NOMO-1 (cell line): ENCODE measurements at regions not wholly inside any gene's neighbourhood (a gene's known extent, or its start where the extent isn't known, plus 50 kb on each side); places are given as distances from the start of the nearest gene placed in this dataset.

Experiments
- DNase-seq, 2 experiments: peaks; one replicate each; lab custom pipeline; 2025; ENCODE audit not compliant: unreplicated experiment in 2 of 2; lab: John Stamatoyannopoulos, UW

GRCh38 chr5:93886917-93887361 is 145.5 kb upstream of the POU5F2 start:
- peak in 1 of 2 experiments; percentile 7 for DNase-seq

GRCh38 chr5:93886098-93886806 is 144.9 kb upstream of the POU5F2 start:
- DNase-seq = no peak

GRCh38 chr5:93884254-93884653 is 142.9 kb upstream of the POU5F2 start:
- DNase-seq = no peak

GRCh38 chr5:93883459-93883858 is 142.1 kb upstream of the POU5F2 start:
- DNase-seq = no peak

- no peak for DNase-seq
Observed at GRCh38 chr5:93875693-93876092, 134.3 kb upstream of the POU5F2 start.

GRCh38 chr5:93874491-93874890 is 133.1 kb upstream of the POU5F2 start:
- no peak for DNase-seq

- DNase-seq = no peak
Observed at GRCh38 chr5:93874080-93874479, 132.7 kb upstream of the POU5F2 start.

GRCh38 chr5:93873211-93873736 is 131.9 kb upstream of the POU5F2 start:
- no peak for DNase-seq

- no peak for DNase-seq
Observed at GRCh38 chr5:93870649-93871048, 129.2 kb upstream of the POU5F2 start.

GRCh38 chr5:93868851-93869250 is 127.5 kb upstream of the POU5F2 start:
- DNase-seq = no peak

GRCh38 chr5:93850311-93850710 is 108.9 kb upstream of the POU5F2 start:
- DNase-seq = no peak

GRCh38 chr5:93845376-93845775 is 104.0 kb upstream of the POU5F2 start:
- no peak for DNase-seq

- DNase-seq = no peak
Observed at GRCh38 chr5:93831449-93831848, 90.0 kb upstream of the POU5F2 start.

GRCh38 chr5:93830893-93831292 is 89.5 kb upstream of the POU5F2 start:
- no peak for DNase-seq

GRCh38 chr5:93829346-93829745 is 87.9 kb upstream of the POU5F2 start:
- no peak for DNase-seq

- no peak for DNase-seq
Observed at GRCh38 chr5:93821891-93822415, 80.6 kb upstream of the POU5F2 start.

GRCh38 chr5:93819668-93820067 is 78.3 kb upstream of the POU5F2 start:
- no peak for DNase-seq

- no peak for DNase-seq
Observed at GRCh38 chr5:93810780-93811179, 69.4 kb upstream of the POU5F2 start.

GRCh38 chr5:93809430-93809829 is 68.0 kb upstream of the POU5F2 start:
- no peak for DNase-seq

- no peak for DNase-seq
Observed at GRCh38 chr5:93807846-93808245, 66.4 kb upstream of the POU5F2 start.

GRCh38 chr5:93805616-93806379 is 64.4 kb upstream of the POU5F2 start:
- no peak for DNase-seq
